Skin epidermis (tissue), 12 donors: ENCODE measurements at regions not wholly inside any gene's neighbourhood (a gene's known extent, or its start where the extent isn't known, plus 50 kb on each side); places are given as distances from the start of the nearest gene placed in this dataset.

ENCODE experiments used
- H3K27ac ChIP-seq, 21 experiments: fragments of 200-600 bp; sonication (generic) in 11 of 21; one replicate each; pipeline ENCODE4 v1.5.0; 2020; ENCODE audit warnings: mild to moderate bottlenecking in 3 of 21, inconsistent platforms in 2 of 21, moderate library complexity in 2 of 21
- H3K4me3 ChIP-seq, 7 experiments: fragments of 200-600 bp; sonication (generic) in 2 of 7; one replicate each; pipeline ENCODE4 v1.5.0; 2020; ENCODE audit warnings: inconsistent platforms in 2 of 7, mild to moderate bottlenecking in 2 of 7, moderate library complexity in 1 of 7

DNA sequence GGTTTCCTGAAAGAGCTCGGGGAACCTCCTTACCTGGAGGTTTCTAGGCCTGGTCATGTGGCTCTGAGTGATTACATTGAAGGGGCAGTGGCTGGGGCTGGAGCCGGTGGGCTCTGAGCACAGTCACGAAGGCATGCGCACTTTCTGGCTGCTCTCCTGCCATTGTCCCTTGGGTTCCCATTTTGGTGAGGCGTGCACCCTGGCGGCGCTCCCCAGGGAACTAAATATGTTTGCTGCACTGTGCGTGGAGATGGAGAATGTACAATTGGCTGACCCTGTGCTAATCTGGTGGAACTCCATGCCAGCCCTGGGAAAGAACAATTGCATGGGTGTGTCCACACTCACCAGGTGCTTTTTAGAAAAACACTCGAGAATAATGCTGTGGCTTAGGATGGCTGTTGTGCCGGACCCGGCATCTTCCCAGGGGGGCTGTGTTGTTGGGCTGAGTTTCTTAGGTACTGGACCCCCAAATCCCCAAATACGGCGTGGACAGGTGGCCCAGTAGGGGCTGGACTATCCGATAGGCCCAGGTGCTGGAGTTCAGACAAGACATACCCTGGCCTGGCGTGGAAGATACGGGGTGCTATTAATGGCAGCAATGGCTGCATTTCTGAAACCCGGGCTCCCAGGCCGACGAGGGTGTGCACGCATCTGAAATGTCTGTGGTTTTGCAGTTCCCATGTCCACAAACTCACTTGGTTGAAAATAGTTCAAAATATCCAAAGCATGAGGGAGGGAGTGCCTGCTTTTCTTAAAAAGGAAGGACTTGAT lies 230.5 kb downstream of the SEC14L1 start:
- Histone ChIP-seq H3K27ac (peak overlapping the region in 18 of 21 experiments; percentile 4 to 98 (median 88)), H3K4me3 (no peak overlapping the region)

DNA sequence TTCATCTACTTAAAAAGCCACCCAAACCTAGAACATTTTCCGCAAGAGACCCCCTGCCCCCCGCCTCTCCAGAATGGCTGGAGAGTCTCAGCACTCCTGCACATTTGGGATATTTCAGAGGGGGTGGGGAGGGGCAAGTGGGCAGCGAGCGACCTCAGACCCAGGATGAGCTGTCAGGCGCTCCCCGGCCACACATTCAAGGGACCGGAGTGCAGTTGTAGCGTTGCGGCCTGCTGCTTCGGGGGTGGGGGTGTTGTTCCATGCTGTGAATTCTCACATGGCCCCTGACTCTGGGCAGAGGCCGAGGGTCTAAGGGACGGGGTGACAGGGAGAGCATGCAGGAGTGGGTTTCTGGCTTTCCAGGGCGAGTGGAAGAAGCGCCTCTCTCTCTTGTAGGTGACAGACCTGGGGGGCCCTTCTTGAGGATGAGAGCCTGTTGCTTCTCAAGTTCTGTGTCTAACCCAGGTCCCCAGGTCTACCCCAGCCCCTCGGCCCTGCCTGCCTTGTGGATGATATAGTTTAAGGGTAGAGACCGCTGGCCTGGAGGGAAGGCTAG lies 231.2 kb downstream of the SEC14L1 start:
- H3K4me3 ChIP-seq, result peak overlapping the region in 6 of 7 experiments; percentile 56 to 76 (median 66)
- H3K27ac ChIP-seq, result peak overlapping the region in 20 of 21 experiments; percentile 82 to 98 (median 88)

DNA sequence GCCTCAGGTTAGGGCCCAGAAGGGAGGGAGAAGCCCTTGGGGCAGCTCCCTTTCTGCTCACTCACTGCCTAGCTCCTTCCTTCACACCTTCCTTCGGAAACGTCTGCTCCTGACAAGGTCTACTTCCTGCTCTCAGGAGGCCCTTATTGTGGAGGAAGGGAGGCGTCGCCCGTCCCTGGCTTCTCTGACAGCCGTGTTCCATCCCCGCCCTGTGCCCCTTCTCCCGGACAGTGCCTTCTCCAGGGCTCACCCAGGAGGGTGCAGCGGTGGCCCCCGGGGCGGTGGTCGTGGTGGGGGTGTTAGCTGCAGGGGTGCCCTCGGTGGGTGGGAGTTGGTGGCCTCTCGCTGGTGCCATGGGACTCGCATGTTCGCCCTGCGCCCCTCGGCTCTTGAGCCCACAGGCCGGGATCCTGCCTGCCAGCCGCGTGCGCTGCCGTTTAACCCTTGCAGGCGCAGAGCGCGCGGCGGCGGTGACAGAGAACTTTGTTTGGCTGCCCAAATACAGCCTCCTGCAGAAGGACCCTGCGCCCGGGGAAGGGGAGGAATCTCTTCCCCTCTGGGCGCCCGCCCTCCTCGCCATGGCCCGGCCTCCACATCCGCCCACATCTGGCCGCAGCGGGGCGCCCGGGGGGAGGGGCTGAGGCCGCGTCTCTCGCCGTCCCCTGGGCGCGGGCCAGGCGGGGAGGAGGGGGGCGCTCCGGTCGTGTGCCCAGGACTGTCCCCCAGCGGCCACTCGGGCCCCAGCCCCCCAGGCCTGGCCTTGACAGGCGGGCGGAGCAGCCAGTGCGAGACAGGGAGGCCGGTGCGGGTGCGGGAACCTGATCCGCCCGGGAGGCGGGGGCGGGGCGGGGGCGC lies 231.9 kb downstream of the SEC14L1 start:
- Histone ChIP-seq H3K4me3 (peak overlapping the region; percentile 56 to 76 (median 64)), H3K27ac (peak overlapping the region; percentile 62 to 98 (median 88))

GRCh38 chr17:77373299-77374169 lies 232.8 kb downstream of the SEC14L1 start:
- peak overlapping the region; percentile 56 to 76 (median 64) for H3K4me3 ChIP-seq
- peak overlapping the region; percentile 62 to 98 (median 88) for H3K27ac ChIP-seq

- peak overlapping the region; percentile 56 to 76 (median 64) for H3K4me3 ChIP-seq
- peak overlapping the region; percentile 62 to 98 (median 88) for H3K27ac ChIP-seq
Measured at GRCh38 chr17:77374170-77374936, 233.6 kb downstream of the SEC14L1 start.

DNA sequence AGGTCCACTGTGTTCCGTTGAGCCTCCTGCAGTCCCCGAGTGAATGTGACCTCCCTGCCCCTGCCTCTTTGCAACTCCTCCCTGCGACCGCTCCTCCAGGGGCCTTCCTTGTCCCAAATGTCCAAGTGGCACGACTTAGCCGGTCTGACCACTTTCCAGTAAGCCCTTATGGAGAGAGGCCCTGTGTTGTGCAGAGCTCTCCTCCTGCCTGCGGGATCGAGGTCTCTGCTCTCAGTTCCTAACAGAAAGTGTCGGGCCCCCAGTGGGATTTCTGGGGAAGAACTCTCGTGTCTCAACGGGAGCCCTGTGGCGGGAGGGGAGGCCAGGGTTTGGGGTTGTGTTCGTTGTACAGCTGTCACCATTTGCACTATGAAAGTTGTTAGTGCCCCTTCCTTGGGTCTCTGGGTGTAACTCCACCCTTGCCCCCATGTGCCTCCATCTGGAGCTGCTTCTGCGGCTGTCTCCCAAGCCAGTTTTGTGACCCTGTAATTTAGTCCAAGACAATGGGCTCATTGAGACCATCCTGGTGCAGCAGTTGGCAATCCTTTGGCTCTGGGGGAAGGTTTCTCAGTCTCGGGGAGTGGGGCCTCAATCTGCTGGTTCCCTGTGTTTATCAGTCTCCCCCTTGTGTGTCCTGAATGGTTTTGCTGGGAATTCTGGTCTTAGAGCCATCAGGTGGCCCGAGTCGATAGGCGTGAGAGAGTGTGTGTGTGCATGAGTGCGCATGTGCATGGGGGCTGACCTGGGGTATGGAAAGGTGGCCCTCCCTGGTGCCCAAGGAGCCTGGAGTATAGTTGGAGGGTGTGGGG lies 234.5 kb downstream of the SEC14L1 start:
- Histone ChIP-seq H3K27ac (peak overlapping the region in 18 of 21 experiments; percentile 38 to 98 (median 88)), H3K4me3 (peak overlapping the region in 6 of 7 experiments; percentile 15 to 76 (median 66))

DNA sequence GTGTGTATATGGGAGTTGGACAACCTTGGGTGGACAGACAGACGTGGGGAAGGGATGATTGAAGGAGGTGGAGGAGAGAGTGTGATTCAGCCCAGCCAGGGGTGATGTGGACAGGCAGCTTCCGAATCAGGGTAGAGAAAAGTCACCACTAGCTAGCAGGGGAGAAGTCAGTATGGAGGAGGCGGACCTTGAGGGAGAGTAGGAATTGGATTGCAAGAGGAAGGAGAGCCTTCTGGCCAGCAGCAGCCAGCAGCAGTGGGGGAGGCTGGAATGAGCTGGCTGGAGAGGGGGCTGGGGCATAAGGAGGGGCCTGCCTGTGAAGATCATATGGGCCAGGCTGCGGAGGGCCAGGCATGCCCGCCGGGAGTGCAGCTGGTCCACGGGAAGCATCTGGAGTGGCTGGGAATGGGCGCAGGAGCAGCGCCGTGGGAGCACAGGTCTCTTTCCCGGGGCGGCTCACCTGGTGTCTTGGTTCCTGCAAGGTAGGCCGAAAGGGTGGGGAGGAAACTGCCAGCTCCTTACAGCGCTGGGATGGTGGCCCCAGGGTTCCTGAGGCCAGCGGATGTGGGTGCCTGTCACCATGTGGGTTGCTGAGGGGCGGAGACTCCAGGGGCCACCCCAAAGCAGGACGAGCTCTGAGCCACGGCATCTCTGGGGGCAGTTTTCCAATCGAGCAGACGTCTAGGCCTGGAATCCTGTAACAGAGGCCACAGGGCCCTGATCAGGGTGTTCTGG lies 235.3 kb downstream of the SEC14L1 start:
- Histone ChIP-seq H3K27ac (peak overlapping the region in 17 of 21 experiments; percentile 11 to 98 (median 87)), H3K4me3 (peak overlapping the region in 6 of 7 experiments; percentile 5 to 76 (median 17))

DNA sequence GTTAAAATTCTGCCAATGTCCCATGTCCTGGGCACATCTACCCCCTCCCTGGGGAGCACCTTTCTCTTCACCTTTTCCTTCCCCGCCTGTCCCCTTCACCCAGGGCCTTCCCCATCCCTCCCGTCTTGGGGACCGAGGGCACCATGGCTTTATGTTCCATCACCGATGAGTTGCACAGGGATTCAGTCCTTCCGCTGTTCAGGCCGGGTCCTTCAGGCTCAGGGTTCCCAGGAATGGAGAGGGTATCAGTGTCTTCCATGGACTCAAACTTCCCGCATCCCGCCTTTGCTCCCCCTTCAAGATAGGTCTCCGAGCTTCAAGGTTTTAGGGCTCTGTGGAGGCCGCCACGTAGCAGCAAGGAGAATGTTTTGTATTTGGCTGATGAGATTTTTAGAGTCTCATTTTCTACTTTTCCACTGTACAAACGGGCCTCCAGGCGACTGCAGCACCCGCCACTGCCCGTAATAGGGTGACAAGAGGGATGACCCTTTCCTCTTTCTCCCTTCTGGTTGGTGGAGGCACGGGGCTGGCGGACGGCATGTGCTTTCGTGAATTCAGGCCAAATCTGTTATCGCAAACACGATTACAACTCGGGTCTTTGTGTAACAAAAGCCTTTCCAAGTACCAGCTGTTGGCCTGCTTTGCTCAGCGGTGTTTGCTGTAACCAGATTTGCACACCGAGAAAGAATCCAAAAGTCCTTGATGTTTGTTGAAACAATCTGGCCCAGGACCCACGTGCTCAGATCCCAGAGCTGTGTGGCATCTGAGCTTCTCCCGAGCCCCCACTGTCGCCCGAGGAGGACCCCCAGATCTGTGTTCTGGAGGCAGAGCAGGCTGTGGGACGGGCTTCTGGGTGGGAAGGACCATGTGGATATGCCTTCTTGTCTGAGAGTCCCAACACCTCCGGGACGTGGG lies 236.3 kb downstream of the SEC14L1 start:
- Histone ChIP-seq H3K4me3 (no peak overlapping the region), H3K27ac (peak overlapping the region in 12 of 21 experiments; percentile 6 to 98 (median 56))

- no peak overlapping the region for H3K4me3 ChIP-seq
- peak overlapping the region in 6 of 21 experiments; percentile 5 to 95 (median 31) for H3K27ac ChIP-seq
Measured at GRCh38 chr17:77377710-77378235, 237.0 kb downstream of the SEC14L1 start.

DNA sequence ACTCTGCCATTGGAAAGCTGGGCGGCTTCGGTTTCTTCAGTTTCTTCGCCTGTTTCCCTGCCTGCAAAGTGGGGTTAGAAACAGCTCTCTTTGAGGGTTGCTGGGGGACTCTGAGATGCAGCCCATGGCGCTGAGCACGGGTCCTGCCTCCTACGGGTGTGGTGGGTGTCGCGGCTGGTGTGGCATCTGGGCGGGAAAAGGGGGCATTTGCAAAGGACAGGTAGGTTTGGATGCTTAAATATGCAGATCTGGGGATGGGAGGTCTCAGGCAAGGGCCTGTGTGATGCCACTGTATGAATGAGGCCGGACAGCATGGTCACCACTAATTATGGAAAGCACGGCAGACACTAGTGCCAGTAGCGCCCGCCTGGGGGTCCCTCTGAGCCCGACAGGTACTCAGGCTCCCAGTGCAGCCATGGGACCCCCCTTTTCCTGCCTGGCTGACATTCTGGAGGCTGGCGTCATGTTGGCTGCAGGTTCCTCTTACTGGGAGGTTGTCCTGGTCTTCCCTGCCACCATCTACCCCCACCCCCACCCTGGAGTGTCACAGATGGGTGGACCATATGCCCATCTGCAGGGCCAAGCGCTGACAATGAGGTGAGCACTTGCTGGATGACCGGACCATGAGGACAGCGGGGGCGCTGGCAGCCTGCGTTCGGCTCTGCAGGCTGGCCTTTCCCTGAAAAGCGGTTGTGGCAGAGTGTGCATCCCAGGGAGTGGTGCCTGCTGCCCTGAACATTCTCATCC lies 237.7 kb downstream of the SEC14L1 start:
- no peak overlapping the region for H3K4me3 ChIP-seq
- peak overlapping the region in 2 of 21 experiments; percentile 5 to 95 for H3K27ac ChIP-seq

DNA sequence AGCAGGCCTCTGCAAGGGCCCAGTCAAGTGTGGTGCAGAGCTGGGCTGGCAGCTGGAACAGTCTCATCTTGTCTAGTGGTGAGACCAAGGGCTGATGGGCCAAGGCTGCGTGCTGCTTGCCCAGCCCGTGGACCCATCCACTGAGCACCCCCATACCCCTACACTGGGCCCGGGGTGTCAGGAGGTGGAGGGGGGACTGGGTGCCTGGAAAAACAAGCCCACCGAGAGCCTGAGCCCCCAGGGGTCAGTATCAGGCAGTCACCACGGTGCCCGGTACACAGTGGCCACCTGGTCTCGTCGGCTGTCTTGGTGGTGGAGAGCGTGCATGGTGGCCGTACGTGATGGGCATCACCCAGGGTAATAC lies 238.3 kb downstream of the SEC14L1 start:
- Histone ChIP-seq H3K4me3 (no peak overlapping the region), H3K27ac (peak overlapping the region in 3 of 21 experiments; percentile 15 to 54 (median 42))

DNA sequence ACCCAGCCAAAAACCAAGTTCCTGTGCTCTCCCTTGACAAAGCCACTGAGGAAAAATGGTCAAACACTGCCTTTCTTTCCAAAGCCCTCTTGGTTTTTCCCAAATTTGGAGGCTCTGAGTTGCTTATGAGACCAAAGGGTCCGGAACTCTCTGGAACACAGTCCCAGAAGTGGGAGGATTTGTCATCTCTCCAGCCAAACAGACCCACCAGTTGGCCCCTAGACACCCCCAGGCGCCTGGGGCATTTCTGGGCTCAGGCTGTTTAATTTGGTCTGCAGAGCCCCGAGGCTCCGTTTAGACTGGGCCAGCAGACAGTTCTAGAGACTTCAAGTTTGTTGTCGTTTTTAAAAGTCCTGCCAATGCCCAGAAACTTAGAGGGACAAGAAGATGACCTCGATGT lies 239.1 kb downstream of the SEC14L1 start:
- no peak overlapping the region for H3K4me3 ChIP-seq
- H3K27ac ChIP-seq, result peak overlapping the region in 5 of 21 experiments; percentile 4 to 55 (median 21)

- no peak overlapping the region for H3K4me3 ChIP-seq
- peak overlapping the region in 7 of 21 experiments; percentile 4 to 82 (median 24) for H3K27ac ChIP-seq
Measured at GRCh38 chr17:77380395-77381184, 239.8 kb downstream of the SEC14L1 start.

- Histone ChIP-seq H3K4me3 (no peak overlapping the region), H3K27ac (peak overlapping the region in 10 of 21 experiments; percentile 5 to 82 (median 34))
Measured at GRCh38 chr17:77381185-77381700, 240.5 kb downstream of the SEC14L1 start.
